HepG2 (cell line): ENCODE measurements at regions not wholly inside any gene's neighbourhood (a gene's known extent, or its start where the extent isn't known, plus 50 kb on each side); places are given as distances from the start of the nearest gene placed in this dataset.

ENCODE experiments used
- ATAC-seq: fragments of 200-7000 bp; cut with Tn5 transposase; 3 replicates; pipeline ENCODE4 v1.9.1; 2020; ENCODE audit warnings: mild to moderate bottlenecking, moderate library complexity
- BruUV-seq: library from RNA; stranded (reverse); fragments of 400-500 nt; replicated peaks from 2 replicates; lab custom pipeline; 2021; lab: Mats Ljungman, UMichigan
- CTCF ChIA-PET: fragments of 300-600 bp; formaldehyde crosslinking; extraction: SDS; loops from one replicate; lab custom pipeline; 2021; ENCODE audit warnings: low total read pairs, inconsistent platforms, low intra/inter-chr PET ratio; lab: Yijun Ruan, JAX
- POLR2A ChIA-PET: fragments of 350-600 bp; sonication (Branson Sonifier 250); formaldehyde crosslinking; loops from one replicate; lab custom pipeline; 2020; ENCODE audit warnings: antibody characterized with exemption, inconsistent platforms; lab: Yijun Ruan, JAX
- DNase-seq: peaks from one replicate; pipeline ENCODE4 v3.0.0-alpha.2; 2015; ENCODE audit warnings: low spot score
- FAIRE-seq: peaks from 3 replicates; lab custom pipeline; 2011; peaks lifted over from hg19 to GRCh38; lab: Jason Lieb, UNC
- H2AFZ ChIP-seq: one replicate; pipeline ENCODE4 v1.6.1; 2011; ENCODE audit warnings: low read length, inconsistent platforms
- H3K27ac ChIP-seq: fragments of 300-600 bp; 3 replicates; pipeline ENCODE4 v1.8.0; 2011; ENCODE audit warnings: mixed run types, mild to moderate bottlenecking, mixed read lengths, low read length, inconsistent platforms; ENCODE audit not compliant: insufficient read depth; ENCODE audit errors: extremely low read length
- H3K27me3 ChIP-seq, 2 experiments: fragments of 200-600 bp in 1 of 2; 2 replicates in 1 of 2; 3 replicates in 1 of 2; pipeline versions ENCODE4 v1.6.0 to v1.8.0; 2011; ENCODE audit warnings: low read length in 2 of 2, mild to moderate bottlenecking in 2 of 2, moderate library complexity in 2 of 2, inconsistent platforms in 1 of 2; ENCODE audit not compliant: insufficient read depth in 2 of 2, control insufficient read depth in 1 of 2
- H3K36me3 ChIP-seq, 2 experiments: fragments of 200-600 bp in 1 of 2; replicated peaks in 1 of 2; 2 replicates in 1 of 2; 3 replicates in 1 of 2; pipeline versions ENCODE4 v1.5.1 to v1.8.0; 2011; ENCODE audit warnings: low read length in 2 of 2, inconsistent platforms in 1 of 2; ENCODE audit not compliant: insufficient read depth in 2 of 2, control insufficient read depth in 1 of 2
- H3K4me1 ChIP-seq: 2 replicates; pipeline ENCODE4 v1.5.1; 2012; ENCODE audit warnings: low read length, inconsistent platforms; ENCODE audit not compliant: insufficient read depth
- H3K4me2 ChIP-seq: 2 replicates; pipeline ENCODE4 v1.6.0; 2011; ENCODE audit warnings: low read depth, low read length, inconsistent platforms
- H3K4me3 ChIP-seq, 3 experiments: fragments of 200-600 bp in 1 of 3; sonication (generic), shearing (Covaris generic) in 1 of 3; replicated peaks in 1 of 3; 2 replicates each; pipeline ENCODE4 v1.5.1; 2011 to 2016; ENCODE audit warnings: low read length in 3 of 3, inconsistent platforms in 2 of 3, low read depth in 2 of 3, mild to moderate bottlenecking in 2 of 3, control low read depth in 1 of 3, mixed read lengths in 1 of 3; ENCODE audit not compliant: insufficient read depth in 1 of 3
- H3K79me2 ChIP-seq: one replicate; pipeline ENCODE4 v1.6.1; 2011; ENCODE audit warnings: low read length, inconsistent platforms; ENCODE audit not compliant: insufficient read depth
- H3K9ac ChIP-seq: 2 replicates; pipeline ENCODE4 v1.6.0; 2011; ENCODE audit warnings: mild to moderate bottlenecking, low read depth, low read length, inconsistent platforms; ENCODE audit not compliant: insufficient read depth
- H3K9me3 ChIP-seq: 2 replicates; pipeline ENCODE4 v1.5.1; 2012; ENCODE audit warnings: mild to moderate bottlenecking, low read length
- H4K20me1 ChIP-seq: 2 replicates; pipeline ENCODE4 v1.6.0; 2011; ENCODE audit warnings: inconsistent platforms, mild to moderate bottlenecking, low read length, moderate library complexity; ENCODE audit not compliant: insufficient read depth
- CEBPG ChIP-seq: IDR thresholded peaks from 2 replicates; pipeline ENCODE4 v1.6.1; 2016
- DPF2 ChIP-seq: sonication (generic); formaldehyde crosslinking; IDR thresholded peaks from 2 replicates; pipeline ENCODE4 v1.4.0; 2020; ENCODE audit warnings: mild to moderate bottlenecking, low read depth, missing genetic modification reagents, borderline replicate concordance
- EP300 ChIP-seq, 3 experiments: sonication (generic) in 1 of 3; formaldehyde crosslinking in 1 of 3; IDR thresholded peaks; 2 replicates each; pipeline versions ENCODE4 v1.5.1 to v1.6.1; 2011 to 2020; ENCODE audit warnings: low read depth in 2 of 3, low read length in 2 of 3, borderline replicate concordance in 1 of 3, improper control_type of control experiment in 1 of 3, mild to moderate bottlenecking in 1 of 3, missing genetic modification reagents in 1 of 3, moderate library complexity in 1 of 3
- HMGA1 ChIP-seq: sonication (generic); formaldehyde crosslinking; conservative IDR thresholded peaks from 2 replicates; pipeline ENCODE4 v1.4.0; 2020; ENCODE audit warnings: missing genetic modification reagents
- HNF4G ChIP-seq, 2 experiments: sonication (generic) in 1 of 2; formaldehyde crosslinking in 1 of 2; IDR thresholded peaks; 2 replicates each; pipeline versions ENCODE4 v1.4.0 to v1.6.1; 2011 to 2020; ENCODE audit warnings: borderline replicate concordance in 2 of 2, low read depth in 2 of 2, mild to moderate bottlenecking in 2 of 2, low read length in 1 of 2, missing genetic modification reagents in 1 of 2, moderate library complexity in 1 of 2
- HNRNPH1 ChIP-seq: fragments of 200-400 bp; formaldehyde crosslinking; optimal IDR thresholded peaks from 2 replicates; pipeline ENCODE3; 2017; ENCODE audit warnings: mild to moderate bottlenecking, low read depth, low read length
- IRF2 ChIP-seq: IDR thresholded peaks from 2 replicates; pipeline ENCODE4 v1.6.1; 2018; ENCODE audit warnings: missing genetic modification reagents, missing compliant biosample characterization
- JDP2 ChIP-seq: sonication (generic); formaldehyde crosslinking; IDR thresholded peaks from 2 replicates; pipeline ENCODE4 v1.8.1; 2022; ENCODE audit warnings: missing genetic modification reagents, borderline replicate concordance
- MLX ChIP-seq: IDR thresholded peaks from 2 replicates; pipeline ENCODE4 v1.6.1; 2016
- PRPF4 ChIP-seq: fragments of 200-400 bp; formaldehyde crosslinking; IDR thresholded peaks from 2 replicates; pipeline ENCODE4 v1.6.1; 2016; ENCODE audit warnings: low read length, low read depth; ENCODE audit not compliant: poor library complexity, severe bottlenecking
- RELA ChIP-seq: sonication (generic); formaldehyde crosslinking; IDR thresholded peaks from 2 replicates; pipeline ENCODE4 v1.4.0; 2020; ENCODE audit warnings: missing genetic modification reagents
- ZNF225 ChIP-seq: sonication (generic); formaldehyde crosslinking; IDR thresholded peaks from 2 replicates; pipeline ENCODE4 v1.4.0; 2020; ENCODE audit warnings: mild to moderate bottlenecking, missing genetic modification reagents
- ZNF251 ChIP-seq: sonication (generic); formaldehyde crosslinking; IDR thresholded peaks from 2 replicates; pipeline ENCODE4 v1.9.0; 2021; ENCODE audit warnings: mild to moderate bottlenecking, missing genetic modification reagents
- ZNF256 ChIP-seq: sonication (generic); formaldehyde crosslinking; conservative IDR thresholded peaks from 2 replicates; pipeline ENCODE4 v1.4.0; 2020; ENCODE audit warnings: missing genetic modification reagents
- ZNF501 ChIP-seq: sonication (generic); formaldehyde crosslinking; IDR thresholded peaks from 2 replicates; pipeline ENCODE4 v1.5.1; 2020; ENCODE audit warnings: mild to moderate bottlenecking, moderate library complexity, missing genetic modification reagents
- WGBS: methylation state at CpG from one replicate; pipeline ENCODE4 v1.1.6; 2017; ENCODE audit warnings: low lambda C conversion rate; 5-methylcytosine and 5-hydroxymethylcytosine counted together
- in situ Hi-C: cut with HindIII; loops from 2 replicates; pipeline ENCODE4 v1.10.0; 2017; ENCODE audit warnings: low pct_unique_long_range_greater_than_20kb; ENCODE audit not compliant: extremely low pct_ligation_motif_present
- intact Hi-C: fragments of 100-400 bp; cut with micrococcal nuclease; formaldehyde crosslinking; loops from one replicate; pipeline ENCODE4 v1.10.0; 2022; ENCODE audit not compliant: unreplicated experiment
- TF ChIP-seq, protein P1 (sequence below): sonication (generic); formaldehyde crosslinking; IDR thresholded peaks from 2 replicates; pipeline ENCODE4 v1.4.0; 2020; ENCODE audit warnings: low read depth, mild to moderate bottlenecking, missing genetic modification reagents

GRCh38 chr4:89567936-89568335 is 260.3 kb upstream of the GPRIN3 start:
- DNase-seq (no peak), FAIRE-seq (no peak), ATAC-seq (no peak)
- Histone ChIP-seq H3K9ac (no peak overlapping the region), H2AFZ (no peak overlapping the region), H3K9me3 (no peaks in the 10 kb centered on the region), H3K4me2 (no peak overlapping the region), H3K79me2 (no peaks in the 10 kb centered on the region)
- WGBS, result 7% methylated on average over 3 of the region's 7 CpGs
- BruUV-seq, result no TSS peak
- intact Hi-C loops, result no loop called here
- POLR2A ChIA-PET, result no interaction called here
- CTCF ChIA-PET, result no interaction called here
- TF ChIP-seq RELA (CRISPR knock-in tag), result no peak
- TF ChIP-seq, all 625 proteins: peak for 0
- Histone ChIP-seq H3K36me3 (no peaks in the 10 kb centered on the region), H3K27me3 (no peaks in the 10 kb centered on the region), H3K4me3 (no peak overlapping the region), H4K20me1 (no peaks in the 10 kb centered on the region), H3K27ac (no peak overlapping the region), H3K4me1 (no peaks in the 10 kb centered on the region)
- in situ Hi-C loops, result no loop called here

DNA sequence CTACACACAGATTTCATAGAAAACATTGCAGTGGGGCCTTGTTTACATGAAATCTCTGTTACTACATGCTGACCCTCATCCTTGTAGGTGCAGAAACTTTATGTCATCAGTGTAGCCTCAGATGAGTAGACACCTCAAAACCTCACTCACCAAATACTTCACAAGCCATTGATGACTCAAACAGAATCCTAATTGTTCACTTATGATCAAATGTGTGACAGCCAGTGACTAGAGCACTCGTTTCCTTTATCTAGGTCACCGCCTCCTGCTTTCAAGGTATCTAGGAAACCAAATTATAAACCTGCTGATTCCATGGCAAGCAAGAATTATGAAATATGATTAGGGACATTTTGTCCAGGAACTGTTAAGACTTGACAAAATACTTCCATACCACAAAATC is 255.8 kb upstream of the GPRIN3 start:
- no peak for FAIRE-seq
- Histone ChIP-seq H4K20me1 (no peaks in the 10 kb centered on the region), H3K4me3 (no peak overlapping the region), H3K36me3 (no peaks in the 10 kb centered on the region), H3K4me1 (no peaks in the 10 kb centered on the region), H3K79me2 (no peaks in the 10 kb centered on the region), H3K9ac (no peak overlapping the region), H3K4me2 (no peak overlapping the region), H3K27ac (no peak overlapping the region), H3K9me3 (no peaks in the 10 kb centered on the region), H3K27me3 (no peaks in the 10 kb centered on the region; a peak in 1 of 5 replicates), H2AFZ (no peak overlapping the region)
- 4% methylated on average over 2 of the region's 2 CpGs for WGBS
- ChIA-PET CTCF (no interaction called here), POLR2A (no interaction called here)
- intact Hi-C loops (no loop called here), in situ Hi-C loops (no loop called here)
- no TSS peak for BruUV-seq
- DNase-seq, result no peak
- ATAC-seq, result no peak
- TF ChIP-seq DPF2 (no peak), MLX (no peak), ZNF501 (CRISPR knock-in tag) (no peak), HNF4G (IDR thresholded peaks at IDR 0.05; ENCODE audit: borderline replicate concordance, low read depth, low read length) (no peak), HNF4G (CRISPR knock-in tag; IDR thresholded peaks at IDR 0.05; ENCODE audit: borderline replicate concordance, low read depth) (no peak), ZNF251 (CRISPR knock-in tag) (no peak), PRPF4 (no peak), CEBPG (CRISPR knock-in tag) (no peak), JDP2 (CRISPR knock-in tag) (no peak), HNRNPH1 (no peak), IRF2 (CRISPR knock-in tag) (no peak), HMGA1 (CRISPR knock-in tag) (no peak), ZNF256 (CRISPR knock-in tag) (no peak), ZNF225 (CRISPR knock-in tag) (no peak), EP300 (IDR thresholded peaks at IDR 0.05; ENCODE audit: low read depth in 2 of 2, low read length in 2 of 2) (no peak), EP300 (CRISPR knock-in tag; IDR thresholded peaks at IDR 0.05; ENCODE audit: borderline replicate concordance) (no peak)
- TF ChIP-seq, protein P1, sequence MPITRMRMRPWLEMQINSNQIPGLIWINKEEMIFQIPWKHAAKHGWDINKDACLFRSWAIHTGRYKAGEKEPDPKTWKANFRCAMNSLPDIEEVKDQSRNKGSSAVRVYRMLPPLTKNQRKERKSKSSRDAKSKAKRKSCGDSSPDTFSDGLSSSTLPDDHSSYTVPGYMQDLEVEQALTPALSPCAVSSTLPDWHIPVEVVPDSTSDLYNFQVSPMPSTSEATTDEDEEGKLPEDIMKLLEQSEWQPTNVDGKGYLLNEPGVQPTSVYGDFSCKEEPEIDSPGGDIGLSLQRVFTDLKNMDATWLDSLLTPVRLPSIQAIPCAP (CRISPR knock-in tag), result no peak
